Thyroid gland (tissue), 4 donors: ENCODE measurements at regions not wholly inside any gene's neighbourhood (a gene's known extent, or its start where the extent isn't known, plus 50 kb on each side); places are given as distances from the start of the nearest gene placed in this dataset.
A peak's percentile ranks its signal among the peaks of the same experiment; 100 is the strongest.

Experiments
- DNase-seq, 2 donors: peaks; one replicate each; pipeline ENCODE4 v3.0.0-alpha.2; 2019
- H3K27ac ChIP-seq, 3 donors: fragments of 200-600 bp; sonication (generic); 1 replicate in 2 of 3; 2 replicates in 1 of 3; pipeline ENCODE4 v1.5.1; 2016 to 2019; ENCODE audit warnings: mild to moderate bottlenecking in 1 of 3, moderate library complexity in 1 of 3
- H3K27me3 ChIP-seq: fragments of 200-600 bp; sonication (generic); one replicate; pipeline ENCODE4 v1.5.1; 2019
- H3K36me3 ChIP-seq, 2 donors: fragments of 200-600 bp; sonication (generic); one replicate each; pipeline ENCODE4 v1.5.1; 2016 to 2019
- H3K4me1 ChIP-seq, 2 donors: fragments of 200-600 bp; sonication (generic); one replicate each; pipeline ENCODE4 v1.5.1; 2017 to 2019
- H3K4me3 ChIP-seq, 3 donors: fragments of 200-600 bp; sonication (generic); replicated peaks in 1 of 3; 1 replicate in 2 of 3; 2 replicates in 1 of 3; pipeline ENCODE4 v1.5.1; 2016; ENCODE audit warnings: mild to moderate bottlenecking in 1 of 3
- H3K9me3 ChIP-seq: fragments of 200-600 bp; sonication (generic); one replicate; pipeline ENCODE4 v1.5.1; 2017
- POLR2A ChIP-seq, 2 donors: fragments of 450-650 bp; IDR thresholded peaks; one replicate each; pipeline ENCODE4 v1.6.1; 2017; ENCODE audit warnings: antibody characterized with exemption in 2 of 2, mild to moderate bottlenecking in 2 of 2, moderate library complexity in 1 of 2
- WGBS, 2 donors: methylation state at CpG; one replicate each; pipeline ENCODE4 v1.1.5; 2017; 5-methylcytosine and 5-hydroxymethylcytosine counted together
- intact Hi-C: fragments of 100-400 bp; cut with DNase I; formaldehyde crosslinking; loops from one replicate; pipeline ENCODE4 v1.15.1; 2023
- TF ChIP-seq, protein P1 (sequence below), 6 experiments: fragments of 200-600 bp in 3 of 6; fragments of 450-650 bp in 3 of 6; sonication (generic) in 3 of 6; IDR thresholded peaks; one replicate each; pipeline ENCODE4 v1.5.1; 2016 to 2019; ENCODE audit warnings: antibody characterized with exemption in 6 of 6, mild to moderate bottlenecking in 2 of 6, inconsistent platforms in 1 of 6, moderate library complexity in 1 of 6

- Histone ChIP-seq H3K27ac (no peak overlapping the region), H3K27me3 (no peaks in the 10 kb centered on the region), H3K4me3 (no peak overlapping the region), H3K4me1 (no peaks in the 10 kb centered on the region), H3K9me3 (no peaks in the 10 kb centered on the region), H3K36me3 (no peaks in the 10 kb centered on the region)
- intact Hi-C loops, result no loop called here
- 65 to 75% methylated on average over 1 of the region's 1 CpG for WGBS, 2 donors
- DNase-seq, result no peak
- TF ChIP-seq, protein P1, sequence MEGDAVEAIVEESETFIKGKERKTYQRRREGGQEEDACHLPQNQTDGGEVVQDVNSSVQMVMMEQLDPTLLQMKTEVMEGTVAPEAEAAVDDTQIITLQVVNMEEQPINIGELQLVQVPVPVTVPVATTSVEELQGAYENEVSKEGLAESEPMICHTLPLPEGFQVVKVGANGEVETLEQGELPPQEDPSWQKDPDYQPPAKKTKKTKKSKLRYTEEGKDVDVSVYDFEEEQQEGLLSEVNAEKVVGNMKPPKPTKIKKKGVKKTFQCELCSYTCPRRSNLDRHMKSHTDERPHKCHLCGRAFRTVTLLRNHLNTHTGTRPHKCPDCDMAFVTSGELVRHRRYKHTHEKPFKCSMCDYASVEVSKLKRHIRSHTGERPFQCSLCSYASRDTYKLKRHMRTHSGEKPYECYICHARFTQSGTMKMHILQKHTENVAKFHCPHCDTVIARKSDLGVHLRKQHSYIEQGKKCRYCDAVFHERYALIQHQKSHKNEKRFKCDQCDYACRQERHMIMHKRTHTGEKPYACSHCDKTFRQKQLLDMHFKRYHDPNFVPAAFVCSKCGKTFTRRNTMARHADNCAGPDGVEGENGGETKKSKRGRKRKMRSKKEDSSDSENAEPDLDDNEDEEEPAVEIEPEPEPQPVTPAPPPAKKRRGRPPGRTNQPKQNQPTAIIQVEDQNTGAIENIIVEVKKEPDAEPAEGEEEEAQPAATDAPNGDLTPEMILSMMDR (IDR thresholded peaks at IDR 0.05), result no peak
- no peak for TF ChIP-seq POLR2A (IDR thresholded peaks at IDR 0.05)
Observed at GRCh38 chr14:34030864-34031263, 80.0 kb upstream of the EGLN3 start.

DNA sequence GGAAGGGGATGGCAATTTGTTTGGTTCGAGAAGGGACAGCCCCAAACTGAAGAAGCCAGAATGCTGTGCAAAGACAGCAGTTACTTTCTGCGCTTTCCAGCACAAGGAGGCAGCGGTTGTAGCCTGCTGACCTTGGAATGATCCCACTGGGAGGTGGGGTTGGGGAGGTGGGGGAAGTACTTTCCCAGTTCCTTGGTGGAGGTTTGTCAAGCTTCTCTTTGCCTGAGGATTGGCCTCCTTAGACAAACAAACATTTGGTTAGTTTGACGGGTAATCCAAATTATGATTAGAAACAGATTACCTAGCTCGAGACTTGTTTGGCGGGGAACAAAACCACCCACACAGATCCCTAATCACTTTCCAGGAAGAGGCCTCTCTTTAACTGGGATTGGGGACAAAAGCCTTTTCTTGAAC is 79.1 kb upstream of the EGLN3 start:
- 76% methylated on average over 6 of the region's 6 CpGs for WGBS, 2 donors
- Histone ChIP-seq H3K36me3 (no peaks in the 10 kb centered on the region), H3K27ac (no peak overlapping the region), H3K4me1 (no peaks in the 10 kb centered on the region), H3K9me3 (no peaks in the 10 kb centered on the region), H3K4me3 (no peak overlapping the region), H3K27me3 (no peaks in the 10 kb centered on the region)
- DNase-seq, result peak; percentile 7
- TF ChIP-seq POLR2A (IDR thresholded peaks at IDR 0.05), result no peak
- intact Hi-C loops, result no loop called here

- TF ChIP-seq, protein P1 (IDR thresholded peaks at IDR 0.05), result no peak
- no peak for TF ChIP-seq POLR2A (IDR thresholded peaks at IDR 0.05)
- H3K4me1 ChIP-seq, result no peaks in the 10 kb centered on the region
- H3K27me3 ChIP-seq, result no peaks in the 10 kb centered on the region
- H3K27ac ChIP-seq, result no peak overlapping the region
- no peaks in the 10 kb centered on the region for H3K36me3 ChIP-seq
- intact Hi-C loops, result no loop called here
- no peak for DNase-seq
- no peaks in the 10 kb centered on the region for H3K9me3 ChIP-seq
- 75 to 90% methylated on average over 6 of the region's 6 CpGs for WGBS, 2 donors
- no peak overlapping the region for H3K4me3 ChIP-seq
Observed at GRCh38 chr14:34027990-34028495, 77.2 kb upstream of the EGLN3 start.

- H3K4me3 ChIP-seq, result no peak overlapping the region
- intact Hi-C loops, result no loop called here
- H3K4me1 ChIP-seq, result no peaks in the 10 kb centered on the region
- whole genome bisulfite sequencing, 2 donors, result 71 to 73% methylated on average over 2 to 3 of the region's 3 CpGs
- no peaks in the 10 kb centered on the region for H3K27me3 ChIP-seq
- H3K36me3 ChIP-seq, result no peaks in the 10 kb centered on the region
- no peak for DNase-seq
- H3K9me3 ChIP-seq, result no peaks in the 10 kb centered on the region
- TF ChIP-seq, protein P1 (IDR thresholded peaks at IDR 0.05), result no peak
- TF ChIP-seq POLR2A (IDR thresholded peaks at IDR 0.05), result no peak
- H3K27ac ChIP-seq, result no peak overlapping the region
Observed at GRCh38 chr14:34027130-34027989, 76.5 kb upstream of the EGLN3 start.

- Histone ChIP-seq H3K27me3 (no peaks in the 10 kb centered on the region), H3K4me1 (no peaks in the 10 kb centered on the region), H3K9me3 (no peaks in the 10 kb centered on the region), H3K27ac (no peak overlapping the region), H3K36me3 (no peaks in the 10 kb centered on the region), H3K4me3 (no peak overlapping the region)
- no peak for TF ChIP-seq POLR2A (IDR thresholded peaks at IDR 0.05)
- TF ChIP-seq, protein P1 (IDR thresholded peaks at IDR 0.05), result no peak
- intact Hi-C loops, result no loop called here
- no peak for DNase-seq
- WGBS, 2 donors, result 98 to 99% methylated on average over 4 of the region's 4 CpGs
Observed at GRCh38 chr14:34025325-34026017, 74.6 kb upstream of the EGLN3 start.
